22Rv1 (cell line): ENCODE measurements at regions not wholly inside any gene's neighbourhood (a gene's known extent, or its start where the extent isn't known, plus 50 kb on each side); places are given as distances from the start of the nearest gene placed in this dataset.

ENCODE experiments used
- H3K27ac ChIP-seq: fragments of 450-650 bp; 2 replicates; pipeline ENCODE4 v1.5.1; 2017
- CTCF ChIP-seq: fragments of 450-650 bp; IDR thresholded peaks from 2 replicates; pipeline ENCODE4 v1.5.1; 2017; ENCODE audit warnings: mild to moderate bottlenecking
- ZFX ChIP-seq: fragments of 450-650 bp; IDR thresholded peaks from 2 replicates; pipeline ENCODE4 v1.6.1; 2017; ENCODE audit warnings: antibody characterized with exemption, borderline replicate concordance

GRCh38 chr3:18224426-18224825 is 200.7 kb downstream of the SATB1 start:
- H3K27ac ChIP-seq, result no peak overlapping the region
- TF ChIP-seq CTCF, result no peak
- TF ChIP-seq ZFX, result no peak

GRCh38 chr3:18223974-18224373 is 201.2 kb downstream of the SATB1 start:
- no peak overlapping the region for H3K27ac ChIP-seq
- TF ChIP-seq CTCF (no peak), ZFX (no peak)

GRCh38 chr3:18223571-18223970 is 201.6 kb downstream of the SATB1 start:
- H3K27ac ChIP-seq, result no peak overlapping the region
- TF ChIP-seq ZFX, result no peak
- TF ChIP-seq CTCF, result no peak

GRCh38 chr3:18222686-18223085 is 202.5 kb downstream of the SATB1 start:
- TF ChIP-seq ZFX (no peak), CTCF (no peak)
- H3K27ac ChIP-seq, result no peak overlapping the region

- no peak overlapping the region for H3K27ac ChIP-seq
- no peak for TF ChIP-seq ZFX
- no peak for TF ChIP-seq CTCF
Measured at GRCh38 chr3:18217507-18218174, 207.5 kb downstream of the SATB1 start.

- no peak overlapping the region for H3K27ac ChIP-seq
- TF ChIP-seq CTCF (no peak), ZFX (no peak)
Measured at GRCh38 chr3:18216996-18217395, 208.1 kb downstream of the SATB1 start.

- no peak for TF ChIP-seq ZFX
- TF ChIP-seq CTCF, result no peak
- H3K27ac ChIP-seq, result no peak overlapping the region
Measured at GRCh38 chr3:18215639-18216038, 209.5 kb downstream of the SATB1 start.
